HEK293T (cell line): ENCODE measurements at regions not wholly inside any gene's neighbourhood (a gene's known extent, or its start where the extent isn't known, plus 50 kb on each side); places are given as distances from the start of the nearest gene placed in this dataset.

Experiments used
- L3MBTL2 ChIP-seq: fragments of 450-650 bp; conservative IDR thresholded peaks from 2 replicates; pipeline ENCODE4 v1.6.1; 2016; ENCODE audit warnings: mild to moderate bottlenecking
- PKNOX1 ChIP-seq: fragments of 450-650 bp; IDR thresholded peaks from 2 replicates; pipeline ENCODE4 v1.6.1; 2016
- SP1 ChIP-seq: fragments of 450-650 bp; IDR thresholded peaks from 2 replicates; pipeline ENCODE4 v1.6.1; 2017
- SUZ12 ChIP-seq: fragments of 450-650 bp; IDR thresholded peaks from 2 replicates; pipeline ENCODE4 v1.6.1; 2016; ENCODE audit warnings: mild to moderate bottlenecking
- TARDBP ChIP-seq: fragments of 450-650 bp; IDR thresholded peaks from 2 replicates; pipeline ENCODE4 v1.6.1; 2016

GRCh38 chr10:80996615-80997193 is 459.0 kb downstream of the SH2D4B start:
- no peak for TF ChIP-seq TARDBP
- no peak for TF ChIP-seq SUZ12
- no peak for TF ChIP-seq SP1
- TF ChIP-seq PKNOX1, result no peak
- TF ChIP-seq L3MBTL2, result no peak
